ENCODE measurements at regions not wholly inside any gene's neighbourhood (a gene's known extent, or its start where the extent isn't known, plus 50 kb on each side); places are given as distances from the start of the nearest gene placed in this dataset.
A peak's percentile ranks its signal among the peaks of the same experiment; 100 is the strongest.

DNA sequence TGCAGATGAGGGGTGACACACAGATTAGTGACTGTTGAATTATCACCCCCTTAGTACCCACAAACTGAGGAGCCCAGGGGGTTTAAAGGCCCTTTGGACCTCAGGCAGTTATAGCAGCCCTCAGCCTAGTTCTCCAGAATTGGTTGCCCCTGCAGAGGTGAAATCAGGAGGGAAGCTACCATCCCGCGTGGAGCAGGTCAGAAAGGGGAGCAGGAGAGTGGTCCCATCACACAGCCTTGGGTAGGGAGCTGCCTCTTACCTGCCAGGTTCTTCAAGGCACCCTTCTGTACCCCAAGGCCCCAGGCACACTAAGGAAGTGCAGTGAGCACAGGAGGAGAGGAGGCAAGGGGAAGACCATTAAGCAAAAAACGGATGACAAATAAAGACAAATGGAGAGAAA, 121.2 kb upstream of the TNR start:
- no peak for DNase-seq

DNA sequence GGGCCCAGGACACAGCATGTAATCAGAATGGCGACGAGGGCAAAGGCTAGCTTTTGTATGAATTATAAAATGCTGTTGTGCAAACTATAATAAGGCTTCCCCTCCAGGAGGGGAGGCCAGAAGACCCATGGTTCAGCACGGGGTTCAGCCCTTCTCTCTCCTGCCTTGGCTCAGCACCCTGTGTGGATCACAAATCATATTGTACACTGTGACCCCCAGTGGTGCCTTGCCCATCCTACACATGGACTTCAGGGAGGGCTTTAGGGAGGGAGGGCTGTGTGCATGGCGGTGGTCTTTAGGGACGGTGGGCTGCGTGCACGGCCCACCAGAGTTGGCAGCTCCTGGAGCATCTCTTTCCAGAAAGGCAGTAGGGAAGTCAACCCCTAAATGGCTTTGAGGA, 120.8 kb upstream of the TNR start:
- no peak for DNase-seq

DNA sequence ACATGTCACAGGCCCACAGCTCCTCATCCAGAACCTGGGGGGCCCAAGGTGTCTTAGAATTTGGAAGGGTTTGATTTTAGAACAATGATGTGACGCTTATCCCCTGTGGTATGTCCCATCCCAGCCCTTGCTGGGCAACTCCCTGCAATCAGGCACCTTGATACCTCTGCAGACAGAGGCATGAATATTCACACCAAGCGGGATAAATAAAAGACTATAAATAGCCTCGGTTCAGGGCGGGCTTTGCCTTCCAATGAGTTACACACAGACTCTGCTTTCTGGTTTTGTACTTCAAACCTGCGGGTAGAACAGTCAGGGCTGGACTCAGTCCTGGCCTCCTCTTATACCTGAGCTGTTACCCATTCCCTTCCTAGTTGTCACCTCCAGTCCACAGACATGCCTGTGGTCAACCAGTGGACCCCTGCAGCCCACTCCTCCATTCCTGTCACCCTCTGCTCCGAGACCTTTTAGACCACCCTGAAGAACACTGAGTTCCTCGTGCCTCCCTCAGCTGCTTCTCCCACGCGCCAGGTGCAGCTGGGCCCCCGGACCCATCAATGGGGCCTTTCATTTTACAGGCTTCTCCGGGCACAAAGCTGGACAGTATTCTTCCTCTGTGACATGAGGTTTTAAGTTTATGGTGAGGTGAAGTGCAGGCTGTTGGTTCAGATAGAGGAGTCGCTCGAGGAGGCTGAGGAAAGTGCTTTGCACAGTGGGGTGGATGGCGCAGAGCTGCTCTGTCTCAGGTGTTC, 120.1 kb upstream of the TNR start:
- DNase-seq: no peak

DNA sequence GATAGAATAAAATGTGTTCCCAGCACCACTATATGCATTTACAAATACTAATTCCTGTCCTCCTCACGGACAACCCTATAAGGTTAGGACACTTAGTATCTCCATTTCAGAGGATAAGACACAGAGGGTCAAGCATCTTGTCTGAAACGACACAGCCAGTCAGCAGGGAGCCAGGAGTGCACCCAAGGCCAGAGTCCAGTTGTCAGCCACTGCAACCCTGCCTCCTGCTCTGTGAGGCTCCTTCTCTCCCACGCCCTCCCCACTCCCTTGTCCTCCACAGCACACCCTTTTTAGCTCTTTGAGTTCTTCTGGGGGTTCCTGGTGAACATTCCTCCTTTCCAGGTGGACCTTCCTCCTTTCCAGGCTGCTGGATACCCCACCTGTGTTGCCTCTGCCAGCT, 119.0 kb upstream of the TNR start:
- no peak for DNase-seq

DNA sequence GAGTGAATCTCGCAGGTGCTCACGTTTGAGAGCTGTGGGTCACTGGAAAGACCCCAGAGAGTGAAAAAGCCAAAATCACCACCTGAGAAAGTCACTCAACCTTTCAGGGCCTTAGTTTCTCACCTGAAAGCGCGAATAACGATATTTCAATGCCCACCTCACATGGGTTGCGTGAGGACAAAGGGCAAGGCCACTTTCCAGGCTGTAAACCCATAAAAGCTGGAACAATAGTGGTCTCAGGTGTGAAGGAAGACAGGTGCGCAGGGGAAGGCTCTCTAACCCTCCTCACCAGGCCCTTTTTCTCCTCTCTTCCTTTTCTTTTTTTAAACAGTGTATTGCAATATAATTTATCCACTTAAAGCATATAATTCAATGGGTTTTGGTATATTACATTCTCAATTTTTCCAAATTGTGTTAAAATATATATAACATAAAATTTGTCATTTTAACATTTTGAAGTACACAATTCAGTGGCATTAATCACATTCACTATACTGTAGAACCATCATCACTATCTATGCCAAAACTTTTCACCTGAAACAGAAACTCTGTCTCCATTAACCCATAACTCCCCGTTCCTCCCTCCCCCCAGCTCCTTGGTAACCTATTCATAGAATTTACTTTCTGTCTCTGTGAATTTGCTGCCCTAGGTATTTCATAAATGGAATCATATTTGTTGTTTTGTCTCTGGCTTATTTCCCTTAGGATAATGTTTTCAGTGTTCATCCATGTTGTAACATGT, 118.4 kb upstream of the TNR start:
- DNase-seq: no peak

DNA sequence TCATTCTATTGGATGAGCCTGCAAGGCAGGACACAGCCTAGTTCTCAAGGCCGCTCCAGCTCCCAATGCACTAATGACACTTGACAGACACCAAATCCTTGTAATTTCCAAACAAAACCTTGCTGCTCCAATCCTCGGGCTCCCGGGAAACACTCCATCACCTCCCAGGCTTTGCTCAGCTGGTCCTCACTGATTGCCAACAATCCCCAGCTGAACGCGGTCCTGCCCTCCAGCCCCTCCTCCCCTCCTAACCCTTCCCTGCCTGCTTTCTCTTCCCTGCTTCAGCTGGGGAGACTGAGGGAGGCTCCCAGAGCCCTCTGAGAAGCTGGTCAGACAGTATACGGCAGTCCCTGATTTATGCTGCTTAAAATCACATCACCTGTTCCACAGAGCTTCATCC, 114.4 kb upstream of the TNR start:
- no peak for DNase-seq

DNA sequence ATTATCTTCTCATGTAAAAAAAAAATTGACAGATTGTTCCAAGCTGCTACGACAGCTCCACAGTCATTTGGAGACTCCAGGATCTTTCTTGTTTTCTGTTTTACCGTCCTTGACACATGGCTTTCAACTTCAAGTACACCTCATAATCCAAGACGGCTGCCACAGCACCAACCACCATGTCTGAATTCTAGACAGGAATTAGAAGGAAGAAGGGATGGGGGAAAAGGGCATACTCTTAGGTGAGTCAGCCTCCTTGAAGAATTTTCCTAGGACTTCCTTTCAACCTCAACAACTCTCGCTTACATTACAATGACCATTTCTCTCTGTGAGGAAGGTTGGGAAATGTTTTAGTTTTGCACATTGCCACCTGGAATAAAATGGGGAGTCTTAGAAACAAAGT, 110.3 kb upstream of the TNR start:
- no peak for DNase-seq

DNA sequence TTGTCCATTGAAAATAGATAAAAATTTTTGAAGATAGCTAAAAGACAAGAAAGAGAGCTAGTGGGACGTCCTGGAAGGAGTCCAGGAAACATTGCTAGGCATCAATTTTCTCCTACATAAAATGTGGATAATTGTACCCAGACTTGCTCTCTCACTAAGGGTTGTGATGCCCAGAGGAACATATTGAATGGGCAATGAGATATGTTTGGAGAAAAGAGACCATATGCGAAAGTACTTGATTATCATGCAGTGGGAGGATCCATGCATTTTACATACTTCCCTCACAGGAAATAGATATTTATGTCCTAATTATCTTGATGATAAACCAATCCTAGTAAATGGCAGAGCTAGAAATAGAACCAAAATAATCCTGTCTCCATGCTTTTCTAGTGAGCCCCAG, 108.4 kb upstream of the TNR start:
- no peak for DNase-seq

DNA sequence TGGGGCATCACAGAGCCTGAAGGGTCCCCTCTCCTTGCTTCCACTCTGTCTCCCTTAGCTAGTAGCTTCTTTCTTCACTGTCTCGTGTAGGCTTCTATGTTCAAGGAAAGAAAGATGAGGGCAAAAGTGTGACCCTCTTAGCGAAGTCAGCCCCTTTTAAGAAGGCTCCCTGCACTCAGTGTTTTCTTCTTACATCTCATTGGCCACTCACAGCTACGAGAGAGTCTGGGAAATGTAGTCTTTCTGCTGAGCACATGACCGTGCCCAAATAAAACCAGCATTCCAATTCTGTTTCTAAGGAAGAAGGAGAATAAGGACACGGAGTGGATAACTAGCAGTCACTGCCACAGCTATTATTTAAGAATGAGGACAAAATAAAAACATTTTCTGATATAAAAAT, 104.9 kb upstream of the TNR start:
- no peak for DNase-seq

DNA sequence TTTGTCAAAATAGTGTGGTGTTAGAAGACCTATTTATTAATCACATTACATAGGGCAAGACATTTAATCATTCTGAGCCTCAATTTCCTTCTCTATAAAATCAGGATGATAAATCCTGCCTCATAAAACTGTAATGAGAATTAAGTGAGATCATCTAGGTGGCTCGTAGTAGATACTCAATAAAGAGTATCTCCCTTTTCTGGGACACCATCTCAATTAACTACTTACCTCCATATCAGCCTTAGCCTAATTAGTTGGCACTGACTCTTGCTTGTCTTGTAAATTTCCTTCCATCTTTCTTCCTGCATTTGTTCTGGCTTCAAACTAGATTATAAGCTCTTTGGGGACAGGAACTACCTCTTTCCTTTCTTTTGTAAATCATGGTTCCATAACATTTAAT, 102.6 kb upstream of the TNR start:
- no peak for DNase-seq

DNA sequence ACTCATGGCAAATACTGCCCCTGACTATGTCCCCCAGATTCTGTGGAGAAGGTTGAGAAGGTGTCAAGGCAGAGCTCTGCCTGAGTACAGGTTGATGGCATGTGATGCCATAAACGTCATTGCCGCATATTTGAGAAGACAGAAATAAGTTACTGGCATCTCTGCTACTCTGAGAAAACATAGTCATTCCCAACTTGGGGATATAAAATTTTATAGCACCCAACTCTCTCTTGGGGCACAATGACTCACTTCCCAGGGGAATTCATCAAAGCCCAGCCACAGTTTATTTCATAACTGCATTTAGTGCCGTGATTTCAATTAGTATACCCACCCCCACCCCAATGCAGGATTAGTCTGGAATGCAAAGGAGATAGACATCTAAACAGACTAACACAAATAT, 101.9 kb upstream of the TNR start:
- DNase-seq: no peak

DNA sequence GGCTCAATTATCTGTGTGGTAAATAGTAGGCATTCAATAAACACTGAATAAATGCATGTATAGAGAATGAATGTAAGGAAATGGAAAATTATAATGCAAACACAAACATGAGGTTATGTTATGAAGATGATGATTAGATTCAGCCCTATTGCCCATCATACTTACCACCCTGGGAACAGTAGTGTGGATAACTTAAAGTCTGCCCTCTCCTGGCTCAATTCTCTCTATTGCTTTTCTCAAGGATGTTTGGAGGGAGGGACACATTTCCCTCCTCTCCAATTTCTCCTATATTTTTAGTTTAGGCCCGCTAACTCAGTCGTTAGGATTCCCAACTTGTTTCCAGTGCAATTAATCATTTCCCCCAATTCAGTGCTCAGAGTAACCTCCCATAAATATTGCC, 101.5 kb upstream of the TNR start:
- no peak for DNase-seq

DNA sequence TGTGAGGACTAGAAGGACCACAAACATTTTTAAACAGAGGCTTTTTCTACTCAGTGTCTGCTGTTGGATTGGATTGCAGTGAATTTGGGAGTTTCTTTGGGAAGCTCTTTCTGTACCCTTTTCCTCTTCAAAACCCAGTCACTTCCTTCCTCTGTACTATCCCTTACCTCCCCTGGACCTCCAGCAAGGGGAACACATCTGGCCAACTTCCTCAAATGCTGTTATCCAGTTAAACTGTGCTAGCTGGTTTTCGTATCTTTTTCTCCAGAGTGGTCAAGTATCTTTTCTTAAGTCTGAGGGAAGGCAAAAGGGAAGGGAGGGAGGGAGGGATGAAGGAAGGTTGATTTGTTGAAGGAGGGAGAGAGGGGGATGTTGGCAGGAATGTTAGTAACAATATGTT, 99.2 kb upstream of the TNR start:
- DNase-seq: no peak

DNA sequence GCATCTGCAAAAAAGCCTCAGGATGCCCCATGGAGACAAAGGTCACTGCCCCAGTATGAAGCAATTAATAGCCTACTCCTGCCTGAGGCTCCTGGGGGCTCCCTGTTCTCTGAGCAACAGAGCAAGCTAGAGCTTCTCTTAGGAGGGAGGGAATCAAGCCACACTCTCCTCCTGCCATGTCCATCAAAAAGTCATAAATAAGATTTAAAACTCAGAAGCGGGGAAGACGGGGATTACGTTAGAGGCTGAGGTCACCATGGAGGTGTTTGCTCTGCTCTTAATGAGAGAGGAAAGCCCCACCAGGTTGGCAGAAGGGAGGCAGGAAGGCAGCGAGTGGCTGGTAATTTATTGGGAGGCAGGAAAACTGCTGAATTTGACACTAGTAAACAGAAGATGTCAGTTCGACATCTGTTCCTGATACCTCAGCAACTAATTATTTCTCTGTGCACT, 98.4 kb upstream of the TNR start:
- DNase-seq: peak; percentile 29

DNA sequence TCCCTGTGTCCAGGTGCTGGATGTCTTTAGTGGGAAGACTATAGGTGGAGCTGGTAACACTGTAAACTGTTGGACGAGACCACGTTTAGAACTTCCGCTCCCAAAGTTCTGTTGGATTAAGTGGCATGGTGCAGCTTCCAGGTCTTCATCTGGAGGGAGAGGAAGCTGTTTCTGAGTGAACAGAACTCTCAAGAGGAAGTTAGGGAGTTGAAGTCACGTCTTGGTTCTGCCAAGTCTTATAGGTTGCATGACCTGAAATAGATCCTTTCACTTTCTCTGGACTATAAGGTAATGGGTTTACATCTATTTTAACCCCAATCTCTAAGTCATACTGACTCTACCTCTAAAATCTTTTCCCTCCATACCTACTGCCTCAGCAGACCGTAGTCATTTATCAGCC, 97.4 kb upstream of the TNR start:
- DNase-seq: no peak

DNA sequence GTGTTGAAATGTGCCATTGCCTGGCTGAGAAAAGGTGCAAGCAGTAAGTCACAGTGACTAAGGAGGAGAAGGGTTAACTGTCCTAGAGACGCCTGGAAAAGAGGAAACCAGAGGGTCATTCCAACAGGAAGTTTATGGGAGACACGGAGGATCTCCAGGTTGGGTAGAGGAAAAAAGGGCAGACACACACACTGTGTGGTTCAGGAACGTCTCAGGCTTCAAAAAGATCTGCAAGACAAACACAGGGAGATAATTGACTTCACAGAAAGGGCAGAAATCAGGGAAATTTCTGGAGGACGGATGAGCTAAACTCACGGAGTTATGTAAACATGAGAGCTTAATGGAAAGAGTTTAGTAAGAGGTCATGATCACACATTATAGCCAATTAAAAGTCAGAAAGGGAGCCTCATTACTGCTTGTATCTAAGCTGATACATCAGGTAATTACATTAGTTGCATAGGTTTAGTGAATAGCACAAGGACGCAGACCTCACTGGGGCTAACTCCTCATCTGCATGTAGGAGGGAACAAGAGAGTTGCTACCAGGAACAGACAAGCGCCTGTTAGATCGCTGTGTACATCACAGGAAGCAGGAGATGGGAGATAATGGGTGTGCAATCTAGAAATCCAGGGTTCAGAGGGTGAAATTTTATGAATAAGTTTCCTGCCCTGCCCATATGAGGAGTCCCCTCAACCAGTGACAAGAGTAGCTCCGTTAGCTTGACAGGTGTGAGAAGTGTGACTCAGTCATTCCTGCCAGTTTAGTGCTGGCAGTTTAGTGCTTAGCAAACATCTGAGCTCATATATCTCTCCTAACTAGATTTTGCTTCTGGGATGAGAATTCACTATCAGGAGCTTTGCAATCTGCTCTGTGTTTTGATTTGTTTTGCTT, 96.6 kb upstream of the TNR start:
- DNase-seq: peak; percentile 19

DNA sequence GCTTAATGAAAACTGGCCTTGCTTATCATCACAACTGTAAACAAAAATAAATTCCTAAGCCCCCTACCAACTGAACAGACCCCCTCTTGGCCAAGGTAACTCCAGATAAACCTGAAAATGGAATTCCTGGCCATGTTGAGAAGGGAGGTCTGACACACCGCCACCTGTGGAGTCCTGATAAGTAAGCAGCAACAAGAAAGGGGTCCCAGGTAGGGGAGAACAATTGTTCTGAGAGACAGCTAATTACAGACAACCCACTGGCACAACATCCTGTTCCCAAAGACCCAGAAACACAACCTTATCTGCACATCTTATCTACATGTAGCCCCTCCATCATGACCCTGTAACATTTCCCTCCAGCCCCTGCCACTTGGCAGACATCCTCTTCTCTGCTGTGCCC, 91.2 kb upstream of the TNR start:
- DNase-seq: no peak

DNA sequence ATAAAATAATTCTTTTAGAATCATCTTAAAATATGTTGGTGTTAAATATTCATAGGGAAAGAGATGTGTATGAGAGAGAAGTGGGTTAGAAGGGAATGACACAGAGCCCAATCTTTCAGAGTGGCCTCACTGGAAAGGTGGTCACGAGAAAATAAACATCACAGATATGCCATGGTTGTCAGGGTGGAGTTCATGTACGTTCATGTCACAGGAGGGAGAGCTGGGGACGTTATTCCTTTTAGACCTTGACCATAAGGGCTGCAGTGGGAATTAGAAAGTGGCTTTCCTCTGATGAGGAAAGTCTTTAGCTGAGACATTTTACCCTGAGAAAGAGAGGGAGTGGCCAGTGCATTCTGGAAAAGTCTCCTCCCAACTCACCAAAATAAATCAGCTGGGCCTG, 90.6 kb upstream of the TNR start:
- DNase-seq: no peak

DNA sequence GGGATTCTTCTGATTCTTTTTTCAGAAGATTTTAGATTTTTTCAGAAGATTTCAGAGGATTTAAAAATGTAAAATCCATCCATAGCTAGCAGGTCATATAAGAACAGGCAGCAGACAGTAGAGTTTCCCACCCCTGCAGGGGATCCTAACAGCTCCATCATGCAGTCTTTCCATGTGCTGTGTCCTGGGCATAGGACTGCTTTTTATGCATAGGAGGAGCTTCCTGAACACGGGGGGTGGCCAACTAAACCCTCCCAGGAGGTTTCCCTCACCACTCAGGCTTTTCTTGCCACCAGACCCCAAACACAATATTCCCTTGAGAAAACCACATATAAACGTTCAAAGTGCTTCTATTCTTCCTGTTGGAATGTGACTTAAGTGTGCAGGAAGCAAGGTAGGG, 90.1 kb upstream of the TNR start:
- no peak for DNase-seq

DNA sequence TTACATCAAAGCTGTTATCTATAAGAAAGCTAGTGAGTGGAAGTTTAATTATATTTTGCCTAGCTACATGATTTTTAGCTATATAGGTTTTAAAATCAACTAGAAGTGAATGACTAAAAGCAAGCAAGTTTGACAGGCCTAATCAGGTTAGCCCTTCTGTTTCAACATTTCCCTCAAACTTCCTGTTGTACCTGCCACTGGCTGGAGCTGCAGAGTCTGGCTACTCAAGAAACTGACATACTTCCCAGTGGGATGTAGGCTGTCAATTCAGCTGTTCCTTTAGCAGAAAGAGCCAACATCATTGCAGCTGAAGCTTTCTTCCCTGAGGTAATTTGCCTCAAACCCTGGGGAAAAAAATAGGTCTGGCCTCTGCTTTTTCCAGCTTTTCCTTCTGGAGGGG, 87.1 kb upstream of the TNR start:
- no peak for DNase-seq

DNA sequence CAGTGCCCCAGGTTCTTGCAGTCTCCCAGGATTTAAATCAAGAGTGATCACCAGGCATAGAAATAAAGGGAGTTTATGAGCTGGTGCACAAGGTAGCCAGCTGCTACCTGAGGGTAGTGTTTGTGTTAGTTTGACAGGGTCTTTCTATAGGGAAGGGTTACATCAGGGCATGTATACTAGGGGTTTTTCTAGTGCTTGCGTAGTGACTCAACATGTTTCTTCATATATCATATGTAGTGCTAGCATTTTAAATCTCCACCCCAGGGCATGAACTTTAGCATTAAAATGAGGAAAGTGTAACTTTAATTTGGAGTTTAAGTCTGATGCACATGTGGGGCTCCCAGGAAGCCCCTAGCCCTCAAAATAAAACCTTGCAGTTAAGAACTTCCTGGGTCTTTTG, 86.5 kb upstream of the TNR start:
- no peak for DNase-seq

DNA sequence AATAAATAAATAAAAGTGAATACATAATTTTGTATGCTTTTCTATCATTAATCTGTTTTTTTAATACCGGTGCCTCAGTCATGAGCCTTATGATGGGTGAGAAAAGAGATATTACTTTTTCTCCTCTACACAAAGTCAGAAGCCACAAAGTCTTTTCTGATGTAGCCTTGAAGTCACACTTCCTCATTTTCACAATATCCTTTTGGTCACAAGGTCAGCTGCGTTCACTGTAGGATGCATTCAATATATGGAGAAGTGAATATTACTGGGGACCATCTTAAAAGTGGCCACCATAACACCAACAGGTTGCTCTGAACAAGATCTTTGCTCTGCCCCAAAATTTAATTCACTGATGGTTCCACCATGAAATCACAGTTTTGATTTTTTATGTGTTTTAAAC, 83.3 kb upstream of the TNR start:
- DNase-seq: no peak

DNA sequence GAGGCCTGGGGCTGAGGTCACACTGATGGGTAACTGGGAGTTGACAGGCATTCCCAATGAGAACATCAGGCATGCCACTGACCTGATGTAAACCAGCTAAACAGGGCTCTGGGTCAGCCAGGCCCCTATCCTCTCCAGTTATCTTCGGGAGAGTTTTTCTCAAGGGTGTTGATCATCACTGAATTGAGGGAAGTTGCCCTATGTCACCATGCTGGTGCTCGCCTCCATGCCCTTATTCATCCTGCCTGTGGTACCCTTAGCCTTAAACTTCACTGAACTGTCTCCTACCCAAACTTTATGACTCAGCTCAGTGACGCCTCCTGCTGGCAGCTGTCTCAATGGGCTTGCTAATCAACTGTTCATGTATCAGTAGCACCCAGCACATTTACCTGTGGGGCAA, 80.7 kb upstream of the TNR start:
- no peak for DNase-seq

DNA sequence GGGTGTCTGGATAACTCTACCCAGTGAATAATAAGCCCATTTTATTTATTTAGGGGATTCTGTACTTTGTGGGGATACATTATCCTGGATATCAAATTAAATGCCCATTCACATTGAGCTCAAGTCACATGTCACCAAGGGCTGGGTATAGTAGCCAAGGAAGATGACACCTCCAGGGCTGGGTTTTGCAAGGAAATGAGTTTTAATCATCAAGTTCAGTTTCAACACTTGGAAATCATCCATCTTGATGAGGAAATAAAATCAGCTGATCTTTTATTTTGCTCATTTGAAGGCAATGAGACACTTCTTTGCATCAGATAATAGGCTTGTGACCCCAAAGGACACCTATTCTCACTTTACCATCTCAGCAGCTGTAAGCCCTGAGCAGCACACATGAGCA, 80.0 kb upstream of the TNR start:
- no peak for DNase-seq

Measured in NCI-H2029 (cell line).